GM12878 (cell line): ENCODE measurements at regions not wholly inside any gene's neighbourhood (a gene's known extent, or its start where the extent isn't known, plus 50 kb on each side); places are given as distances from the start of the nearest gene placed in this dataset.

Source experiments
- ATAC-seq: fragments of 200-7000 bp; cut with Tn5 transposase; 3 replicates; pipeline ENCODE4 v1.9.1; 2020; ENCODE audit warnings: mild to moderate bottlenecking, moderate library complexity
- BruUV-seq: library from RNA; stranded (reverse); fragments of 400-500 nt; replicated peaks from 2 replicates; lab custom pipeline; 2021; lab: Mats Ljungman, UMichigan
- CTCF ChIA-PET: fragments of 300-600 bp; sonication (Branson Sonifier 250); formaldehyde crosslinking; extraction: SDS; loops from one replicate; lab custom pipeline; 2021; ENCODE audit warnings: inconsistent platforms; lab: Yijun Ruan, JAX
- POLR2A ChIA-PET: fragments of 350-600 bp; formaldehyde crosslinking; extraction: SDS; loops from one replicate; lab custom pipeline; 2021; ENCODE audit warnings: inconsistent platforms; lab: Charles Lee
- RAD21 ChIA-PET: fragments of 300-600 bp; sonication (Branson Sonifier 250); formaldehyde crosslinking; loops from one replicate; lab custom pipeline; 2023; ENCODE audit warnings: antibody characterized with exemption; ENCODE audit not compliant: unreplicated experiment; lab: Charles Lee
- SMC1A ChIA-PET: fragments of 300-600 bp; sonication (Branson Sonifier 250); formaldehyde crosslinking; loops from one replicate; lab custom pipeline; 2023; ENCODE audit not compliant: unreplicated experiment, uncharacterized antibody; lab: Charles Lee
- DNase-seq: peaks from one replicate; pipeline ENCODE4 v3.0.0-alpha.2; 2011; ENCODE audit warnings: low read depth, low spot score
- FAIRE-seq: peaks from 3 replicates; lab custom pipeline; 2011; peaks lifted over from hg19 to GRCh38; lab: Jason Lieb, UNC
- H2AFZ ChIP-seq: 2 replicates; pipeline ENCODE4 v1.6.0; 2011; ENCODE audit warnings: low read depth, low read length, control low read depth; ENCODE audit not compliant: control insufficient read depth
- H3K27ac ChIP-seq: 2 replicates; pipeline ENCODE4 v1.5.1; 2011; ENCODE audit warnings: control low read depth; ENCODE audit not compliant: control insufficient read depth, insufficient read depth
- H3K27me3 ChIP-seq, 2 experiments: replicated peaks in 1 of 2; 2 replicates each; pipeline versions ENCODE4 v1.6.0 to v1.6.1; 2011; ENCODE audit warnings: low read length in 1 of 2; ENCODE audit not compliant: control insufficient read depth in 2 of 2, insufficient read depth in 2 of 2
- H3K36me3 ChIP-seq, 2 experiments: 2 replicates each; pipeline ENCODE4 v1.5.1; 2011; ENCODE audit warnings: low read length in 1 of 2; ENCODE audit not compliant: control insufficient read depth in 2 of 2, insufficient read depth in 2 of 2
- H3K4me1 ChIP-seq: 2 replicates; pipeline ENCODE4 v1.6.1; 2011; ENCODE audit warnings: mild to moderate bottlenecking, low read length, moderate library complexity, mixed read lengths; ENCODE audit not compliant: control insufficient read depth, insufficient read depth
- H3K4me2 ChIP-seq: 2 replicates; pipeline ENCODE4 v1.6.0; 2011; ENCODE audit warnings: control low read depth; ENCODE audit not compliant: control insufficient read depth, insufficient read depth
- H3K4me3 ChIP-seq: fragments of 200-600 bp; sonication (generic); 2 replicates; pipeline ENCODE4 v1.5.1; 2016
- H3K79me2 ChIP-seq: 2 replicates; pipeline ENCODE4 v1.6.0; 2011; ENCODE audit warnings: low read length; ENCODE audit not compliant: control insufficient read depth, insufficient read depth
- H3K9ac ChIP-seq: 2 replicates; pipeline ENCODE4 v1.8.0; 2011; ENCODE audit warnings: low read length, control low read depth, mixed read lengths; ENCODE audit not compliant: control insufficient read depth, insufficient read depth
- H3K9me3 ChIP-seq: replicated peaks from 3 replicates; pipeline ENCODE4 v1.5.1; 2011; ENCODE audit warnings: mild to moderate bottlenecking, low read length; ENCODE audit not compliant: control insufficient read depth, insufficient read depth
- H4K20me1 ChIP-seq: 2 replicates; pipeline ENCODE4 v1.6.0; 2011; ENCODE audit not compliant: control insufficient read depth, insufficient read depth
- ASH2L ChIP-seq: fragments of 300-600, 200-600 bp; sonication (generic); IDR thresholded peaks from 2 replicates; pipeline ENCODE4 v1.6.1; 2017; ENCODE audit warnings: low read depth, mild to moderate bottlenecking, borderline replicate concordance
- EED ChIP-seq: sonication (generic); IDR thresholded peaks from 2 replicates; pipeline ENCODE4 v1.6.1; 2016; ENCODE audit warnings: antibody characterized with exemption, low read depth
- HDAC2 ChIP-seq: fragments of 200-600 bp; sonication (generic); IDR thresholded peaks from 2 replicates; pipeline ENCODE4 v1.6.1; 2017
- IKZF1 ChIP-seq: fragments of 450-650 bp; conservative IDR thresholded peaks from 2 replicates; pipeline ENCODE4 v1.6.1; 2017; ENCODE audit warnings: antibody characterized with exemption, mild to moderate bottlenecking
- SMAD5 ChIP-seq: IDR thresholded peaks from 2 replicates; pipeline ENCODE4 v1.6.1; 2016; ENCODE audit warnings: antibody characterized with exemption, low read depth
- STAT3 ChIP-seq: IDR thresholded peaks from 2 replicates; pipeline ENCODE4 v1.6.1; 2011; ENCODE audit warnings: low read depth, low read length, improper control_type of control experiment
- TCF7 ChIP-seq: IDR thresholded peaks from 2 replicates; pipeline ENCODE4 v1.6.1; 2014; ENCODE audit warnings: antibody characterized with exemption, borderline replicate concordance
- YY1 ChIP-seq: IDR thresholded peaks from 2 replicates; pipeline ENCODE4 v1.6.1; 2011; ENCODE audit warnings: low read depth, mild to moderate bottlenecking, low read length
- WGBS: methylation state at CpG from one replicate; pipeline ENCODE4 v1.1.6; 2016; ENCODE audit warnings: low lambda C conversion rate; ENCODE audit not compliant: insufficient replicate concordance, insufficient coverage; ENCODE audit errors: missing lambda C conversion rate; 5-methylcytosine and 5-hydroxymethylcytosine counted together
- in situ Hi-C: fragments of 300-500 bp; cut with MboI; formaldehyde crosslinking; loops from 9 replicates; pipeline ENCODE4 v1.14.3; 2018; ENCODE audit warnings: mixed read lengths
- intact Hi-C: fragments of 100-400 bp; cut with micrococcal nuclease; formaldehyde crosslinking; loops from one replicate; pipeline ENCODE4 v1.14.2; 2022; ENCODE audit not compliant: unreplicated experiment
- TF ChIP-seq, protein P1 (sequence below): IDR thresholded peaks from 2 replicates; pipeline ENCODE4 v1.6.1; 2011; ENCODE audit warnings: low read depth, mild to moderate bottlenecking, low read length, moderate library complexity, borderline replicate concordance; ENCODE audit errors: extremely low read depth

DNA sequence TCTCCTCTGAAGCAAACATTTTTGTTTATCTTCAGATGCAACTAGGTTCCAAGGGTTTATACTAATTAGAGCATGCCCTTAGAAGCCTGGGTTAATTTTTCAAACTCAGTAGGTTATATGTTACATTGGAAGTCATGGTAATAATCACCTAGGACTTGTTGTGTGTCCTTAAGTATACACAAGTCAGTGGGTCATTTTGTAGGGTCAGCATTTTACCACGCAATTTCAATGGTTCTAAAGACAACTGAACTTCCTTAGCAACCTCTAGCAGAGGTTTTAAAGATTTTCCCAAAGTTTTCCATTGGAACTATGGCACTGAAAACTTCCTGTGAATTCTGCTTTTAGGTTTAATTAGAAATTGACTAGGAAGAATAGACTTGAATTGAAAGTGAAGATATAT, 99.6 kb upstream of the NANOGP8 start:
- H3K9me3 ChIP-seq, result no peaks in the 10 kb centered on the region; the same call in 2 of the 3 replicates
- H3K79me2 ChIP-seq, result no peaks in the 10 kb centered on the region
- no peak overlapping the region for H3K27ac ChIP-seq
- ChIA-PET CTCF (no interaction called here), SMC1A (interaction anchor here (1.1 to 2.3 kb wide), 3 partner anchors 10 to 81 kb away, joined by 4 to 10 read pairs (median 5); no protein-coding TSS in a partner anchor), RAD21 (no interaction called here), POLR2A (no interaction called here)
- no peak overlapping the region for H3K9ac ChIP-seq
- ATAC-seq, result no peak
- in situ Hi-C loops, result no loop called here
- 6% methylated on average over 1 of the region's 1 CpG for WGBS
- H2AFZ ChIP-seq, result no peak overlapping the region
- intact Hi-C loops, result loop anchor here (10.0 kb wide), 1 partner anchor 100 kb away; the partner anchor contains the start of gene NANOGP8
- no peak overlapping the region for H3K4me2 ChIP-seq
- H4K20me1 ChIP-seq, result no peaks in the 10 kb centered on the region
- H3K27me3 ChIP-seq, result no peaks in the 10 kb centered on the region
- FAIRE-seq, result no peak
- H3K4me3 ChIP-seq, result no peak overlapping the region
- H3K36me3 ChIP-seq, result no peaks in the 10 kb centered on the region
- no peak for DNase-seq
- no TSS peak for BruUV-seq
- TF ChIP-seq ASH2L (no peak), EED (no peak), SMAD5 (no peak), YY1 (no peak), HDAC2 (no peak), STAT3 (no peak), TCF7 (no peak), IKZF1 (no peak)
- TF ChIP-seq, protein P1, sequence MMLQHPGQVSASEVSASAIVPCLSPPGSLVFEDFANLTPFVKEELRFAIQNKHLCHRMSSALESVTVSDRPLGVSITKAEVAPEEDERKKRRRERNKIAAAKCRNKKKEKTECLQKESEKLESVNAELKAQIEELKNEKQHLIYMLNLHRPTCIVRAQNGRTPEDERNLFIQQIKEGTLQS, result no peak
- peaks cover 3% of the 10 kb centered on the region; the same call in 1 of the 2 replicates for H3K4me1 ChIP-seq
